IMR-90 (cell line): ENCODE measurements at regions not wholly inside any gene's neighbourhood (a gene's known extent, or its start where the extent isn't known, plus 50 kb on each side); places are given as distances from the start of the nearest gene placed in this dataset.

Experiments used
- ATAC-seq: fragments of 200-7000 bp; cut with Tn5 transposase; 2 replicates; pipeline ENCODE4 v1.9.1; 2020; ENCODE audit warnings: low read depth, mild to moderate bottlenecking, moderate library complexity
- BruUV-seq: library from RNA; stranded (reverse); fragments of 400-500 nt; replicated peaks from 2 replicates; lab custom pipeline; 2021; lab: Mats Ljungman, UMichigan
- CTCF ChIA-PET: fragments of 300-600 bp; formaldehyde crosslinking; extraction: SDS; loops from one replicate; lab custom pipeline; 2021; ENCODE audit warnings: antibody characterized with exemption; lab: Yijun Ruan, JAX
- POLR2A ChIA-PET: fragments of 300-600 bp; sonication (Branson Sonifier 250); formaldehyde crosslinking; loops from one replicate; lab custom pipeline; 2022; ENCODE audit warnings: antibody characterized with exemption; ENCODE audit not compliant: unreplicated experiment; lab: Charles Lee
- DNase-seq: peaks from one replicate; pipeline ENCODE4 v3.0.0; 2013
- H2AFZ ChIP-seq: replicated peaks from 2 replicates; pipeline ENCODE3; 2013; ENCODE audit warnings: low read length, mild to moderate bottlenecking; ENCODE audit not compliant: poor library complexity
- H2AK5ac ChIP-seq: 2 replicates; pipeline ENCODE4 v1.6.1; 2013; ENCODE audit warnings: low read depth, low read length, inconsistent platforms
- H2AK9ac ChIP-seq: replicated peaks from 2 replicates; pipeline ENCODE3; 2013; ENCODE audit warnings: mild to moderate bottlenecking, low read depth, low read length, moderate library complexity; ENCODE audit not compliant: poor library complexity
- H2BK120ac ChIP-seq: 2 replicates; pipeline ENCODE4 v1.6.1; 2013; ENCODE audit warnings: low read depth, low read length, inconsistent platforms
- H2BK15ac ChIP-seq: 3 replicates; pipeline ENCODE4 v1.6.1; 2013; ENCODE audit warnings: low read depth, low read length, inconsistent platforms
- H2BK20ac ChIP-seq: 2 replicates; pipeline ENCODE4 v1.6.1; 2013; ENCODE audit warnings: low read depth, mild to moderate bottlenecking, inconsistent platforms, low read length, moderate library complexity
- H2BK5ac ChIP-seq: 2 replicates; pipeline ENCODE4 v1.6.1; 2013; ENCODE audit warnings: mild to moderate bottlenecking, low read depth, low read length, inconsistent platforms; ENCODE audit not compliant: poor library complexity, severe bottlenecking
- H3K14ac ChIP-seq: replicated peaks from 2 replicates; pipeline ENCODE4 v1.6.1; 2013; ENCODE audit warnings: low read depth, low read length, inconsistent platforms
- H3K18ac ChIP-seq: 2 replicates; pipeline ENCODE4 v1.6.1; 2013; ENCODE audit warnings: low read depth, low read length, control low read depth
- H3K23ac ChIP-seq: 2 replicates; pipeline ENCODE4 v1.6.1; 2013; ENCODE audit warnings: low read depth, low read length, inconsistent platforms
- H3K27ac ChIP-seq: 2 replicates; pipeline ENCODE4 v1.5.1; 2013; ENCODE audit warnings: mild to moderate bottlenecking, control low read depth, low read length; ENCODE audit not compliant: insufficient read depth
- H3K27me3 ChIP-seq: 2 replicates; pipeline ENCODE4 v1.6.1; 2013; ENCODE audit warnings: low read length; ENCODE audit not compliant: control insufficient read depth, insufficient read depth
- H3K36me3 ChIP-seq: 2 replicates; pipeline ENCODE4 v1.6.1; 2013; ENCODE audit warnings: low read length, mixed read lengths; ENCODE audit not compliant: control insufficient read depth, insufficient read depth
- H3K4ac ChIP-seq: 2 replicates; pipeline ENCODE4 v1.6.1; 2013; ENCODE audit warnings: low read depth, low read length, inconsistent platforms
- H3K4me1 ChIP-seq: 2 replicates; pipeline ENCODE4 v1.6.1; 2013; ENCODE audit warnings: low read length, mixed read lengths; ENCODE audit not compliant: control insufficient read depth, insufficient read depth
- H3K4me2 ChIP-seq: 2 replicates; pipeline ENCODE4 v1.6.1; 2013; ENCODE audit warnings: low read depth, mild to moderate bottlenecking, control low read depth, low read length, moderate library complexity
- H3K4me3 ChIP-seq: 2 replicates; pipeline ENCODE4 v1.5.1; 2013; ENCODE audit warnings: low read depth, mild to moderate bottlenecking, control low read depth, low read length, moderate library complexity; ENCODE audit not compliant: insufficient read depth
- H3K56ac ChIP-seq: 2 replicates; pipeline ENCODE4 v1.6.1; 2013; ENCODE audit warnings: low read length, inconsistent platforms; ENCODE audit not compliant: insufficient read depth; ENCODE audit errors: extremely low read depth
- H3K79me1 ChIP-seq, 2 experiments: 2 replicates each; pipeline ENCODE4 v1.6.1; 2013; ENCODE audit warnings: low read length in 2 of 2, inconsistent platforms in 1 of 2, low read depth in 1 of 2
- H3K9ac ChIP-seq: 2 replicates; pipeline ENCODE4 v1.6.1; 2013; ENCODE audit warnings: low read depth, low read length, control low read depth
- H3K9me1 ChIP-seq: 2 replicates; pipeline ENCODE4 v1.6.1; 2013; ENCODE audit warnings: low read length, inconsistent platforms; ENCODE audit not compliant: insufficient read depth
- H3K9me3 ChIP-seq: 2 replicates; pipeline ENCODE4 v1.6.1; 2013; ENCODE audit warnings: low read length; ENCODE audit not compliant: control insufficient read depth, insufficient read depth
- H4K20me1 ChIP-seq: 2 replicates; pipeline ENCODE4 v1.6.1; 2013; ENCODE audit warnings: low read length, inconsistent platforms; ENCODE audit not compliant: insufficient read depth
- H4K5ac ChIP-seq: 2 replicates; pipeline ENCODE4 v1.6.1; 2013; ENCODE audit warnings: mild to moderate bottlenecking, low read depth, low read length, control low read depth
- H4K8ac ChIP-seq, 2 experiments: 2 replicates each; pipeline ENCODE4 v1.6.1; 2013; ENCODE audit warnings: low read depth in 2 of 2, low read length in 2 of 2, control low read depth in 1 of 2, inconsistent platforms in 1 of 2
- H4K91ac ChIP-seq: 2 replicates; pipeline ENCODE4 v1.6.1; 2013; ENCODE audit warnings: low read depth, low read length, inconsistent platforms; ENCODE audit not compliant: insufficient read depth
- BHLHE40 ChIP-seq: fragments of 150-350 bp; IDR thresholded peaks from 2 replicates; pipeline ENCODE4 v1.6.1; 2016; ENCODE audit warnings: mild to moderate bottlenecking, low read depth, low read length
- CEBPB ChIP-seq: IDR thresholded peaks from 2 replicates; pipeline ENCODE4 v1.6.1; 2012; ENCODE audit warnings: low read depth, low read length, improper control_type of control experiment
- CHD1 ChIP-seq: IDR thresholded peaks from 2 replicates; pipeline ENCODE4 v1.6.1; 2012; ENCODE audit warnings: low read depth, low read length, improper control_type of control experiment
- MAFK ChIP-seq: IDR thresholded peaks from 2 replicates; pipeline ENCODE4 v1.6.1; 2012; ENCODE audit warnings: low read depth, low read length, improper control_type of control experiment
- RAD21 ChIP-seq: IDR thresholded peaks from 2 replicates; pipeline ENCODE4 v1.6.1; 2012; ENCODE audit warnings: low read length, improper control_type of control experiment
- RCOR1 ChIP-seq: IDR thresholded peaks from 2 replicates; pipeline ENCODE4 v1.6.1; 2012; ENCODE audit warnings: mild to moderate bottlenecking, low read length, improper control_type of control experiment; ENCODE audit not compliant: insufficient replicate concordance
- RFX5 ChIP-seq: IDR thresholded peaks from 2 replicates; pipeline ENCODE4 v1.8.0; 2012; ENCODE audit warnings: low read depth, mild to moderate bottlenecking, low read length, moderate library complexity
- SMC3 ChIP-seq: fragments of 150-350 bp; IDR thresholded peaks from 2 replicates; pipeline ENCODE4 v1.6.1; 2016; ENCODE audit warnings: low read depth, mild to moderate bottlenecking, antibody characterized with exemption, low read length, moderate library complexity
- WGBS, 2 experiments: methylation state at CpG; one replicate each; pipeline versions ENCODE4 v1.1.5 to v1.1.7; 2013; ENCODE audit warnings: missing lambda C conversion rate in 2 of 2; ENCODE audit not compliant: insufficient read length in 1 of 2; ENCODE audit errors: extremely low coverage in 2 of 2; 5-methylcytosine and 5-hydroxymethylcytosine counted together
- dilution Hi-C: fragments of 300-500 bp; cut with HindIII; formaldehyde crosslinking; loops from one replicate; pipeline ENCODE4 v1.14.3; 2018; ENCODE audit warnings: low sequenced_read_pairs; ENCODE audit not compliant: unreplicated experiment
- in situ Hi-C: fragments of 300-500 bp; cut with MboI; formaldehyde crosslinking; loops from 3 replicates; pipeline ENCODE4 v1.14.3; 2019; ENCODE audit warnings: low sequenced_read_pairs, inconsistent platforms, mixed read lengths
- intact Hi-C: fragments of 100-400 bp; cut with micrococcal nuclease; formaldehyde crosslinking; loops from 2 replicates; pipeline ENCODE4 v1.10.0; 2022
- TF ChIP-seq, protein P1 (sequence below): fragments of 150-350 bp; IDR thresholded peaks from 2 replicates; pipeline ENCODE4 v1.6.1; 2017; ENCODE audit warnings: mild to moderate bottlenecking, antibody characterized with exemption, low read length, low read depth

DNA sequence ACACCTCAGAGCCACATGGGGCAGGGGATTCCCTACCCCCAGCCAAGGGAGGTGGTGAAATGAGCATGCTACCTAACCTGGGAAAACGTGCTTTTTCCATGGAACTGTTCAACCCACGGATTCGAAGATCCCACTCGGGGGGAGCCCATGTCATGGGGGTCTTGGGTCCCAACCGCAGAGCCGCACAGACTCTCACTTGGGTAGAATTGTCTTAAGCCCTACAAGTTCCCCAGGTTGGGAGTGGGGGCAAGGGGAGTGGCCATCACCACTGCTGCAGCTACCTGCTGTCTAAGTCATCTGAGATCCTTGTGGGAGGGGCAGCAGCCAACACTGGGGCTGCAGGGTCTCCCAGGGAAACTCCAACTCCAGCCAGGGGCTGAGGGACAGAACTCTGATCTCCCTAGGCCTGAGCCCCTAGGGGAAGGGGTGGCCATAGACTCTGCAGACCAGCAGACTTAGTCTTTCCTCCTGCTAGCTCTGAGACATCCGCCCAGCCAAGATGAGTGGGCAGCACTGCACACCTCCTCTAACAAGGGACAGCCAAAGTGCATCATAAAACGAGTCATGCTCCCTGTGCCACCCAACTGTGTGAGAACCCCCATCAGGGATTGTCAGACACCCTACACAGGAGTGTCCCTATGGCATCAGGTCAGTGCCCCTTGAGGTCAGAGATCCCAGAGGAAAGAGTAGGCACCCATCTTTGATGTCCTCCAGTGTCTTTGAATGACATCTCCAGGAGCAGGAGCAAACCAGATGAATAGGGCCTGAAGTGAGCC, 610.4 kb upstream of the SLITRK6 start:
- no CpG with 5 or more reads among the region's 8 CpGs for WGBS, 2 experiments
- ChIA-PET POLR2A (no interaction called here), CTCF (no interaction called here)
- Histone ChIP-seq H3K9me1 (no peaks in the 10 kb centered on the region), H3K9ac (no peak overlapping the region), H2BK120ac (no peak overlapping the region), H3K18ac (no peak overlapping the region), H3K27me3 (no peaks in the 10 kb centered on the region), H4K8ac (no peak overlapping the region), H3K4me1 (no peaks in the 10 kb centered on the region), H2BK5ac (no peak overlapping the region), H3K4me2 (no peak overlapping the region), H2AK9ac (no peak overlapping the region), H3K14ac (no peak overlapping the region), H3K23ac (no peak overlapping the region), H3K4me3 (no peak overlapping the region), H2AFZ (no peak overlapping the region), H4K20me1 (no peaks in the 10 kb centered on the region), H3K36me3 (no peaks in the 10 kb centered on the region), H3K27ac (no peak overlapping the region), H4K91ac (no peak overlapping the region), H3K9me3 (no peaks in the 10 kb centered on the region), H3K79me1 (no peaks in the 10 kb centered on the region), H2BK20ac (no peak overlapping the region), H2BK15ac (no peak overlapping the region), H3K56ac (no peak overlapping the region), H4K5ac (no peak overlapping the region), H2AK5ac (no peak overlapping the region), H3K4ac (no peak overlapping the region)
- TF ChIP-seq RAD21 = no peak
- TF ChIP-seq RFX5 = no peak
- TF ChIP-seq, protein P1, sequence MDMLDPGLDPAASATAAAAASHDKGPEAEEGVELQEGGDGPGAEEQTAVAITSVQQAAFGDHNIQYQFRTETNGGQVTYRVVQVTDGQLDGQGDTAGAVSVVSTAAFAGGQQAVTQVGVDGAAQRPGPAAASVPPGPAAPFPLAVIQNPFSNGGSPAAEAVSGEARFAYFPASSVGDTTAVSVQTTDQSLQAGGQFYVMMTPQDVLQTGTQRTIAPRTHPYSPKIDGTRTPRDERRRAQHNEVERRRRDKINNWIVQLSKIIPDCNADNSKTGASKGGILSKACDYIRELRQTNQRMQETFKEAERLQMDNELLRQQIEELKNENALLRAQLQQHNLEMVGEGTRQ = no peak
- no peak for TF ChIP-seq CHD1
- TF ChIP-seq MAFK = no peak
- no peak for TF ChIP-seq SMC3
- TF ChIP-seq CEBPB = no peak
- TF ChIP-seq RCOR1 = no peak
- TF ChIP-seq BHLHE40 = no peak
- in situ Hi-C loops (no loop called here), dilution Hi-C loops (no loop called here), intact Hi-C loops (no loop called here)
- no peak for ATAC-seq
- no peak for DNase-seq
- BruUV-seq = no TSS peak
